ENCODE measurements at regions not wholly inside any gene's neighbourhood (a gene's known extent, or its start where the extent isn't known, plus 50 kb on each side); places are given as distances from the start of the nearest gene placed in this dataset.

DNA sequence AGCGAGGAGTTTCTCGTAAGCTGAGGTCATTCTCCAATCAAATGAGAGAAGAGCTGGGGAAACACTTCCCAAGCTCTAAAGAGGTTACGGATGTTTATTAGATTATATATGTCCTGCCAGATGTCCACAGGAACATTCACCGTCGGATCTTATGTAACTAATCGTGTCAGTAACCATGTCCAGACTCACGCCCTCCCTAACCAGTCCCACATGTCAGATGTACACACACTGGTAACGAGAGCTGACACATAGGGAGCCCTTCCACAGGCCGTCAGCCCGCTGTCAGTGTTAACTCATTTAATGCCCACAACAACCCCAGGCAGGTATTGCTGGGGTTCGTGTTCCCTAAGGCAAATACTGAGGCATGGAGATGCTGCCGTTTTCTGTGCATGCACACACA, 223.7 kb upstream of the RTL1 start:
- DNase-seq (ENCODE audit: low read depth), result no peak
- TF ChIP-seq CTCF (conservative IDR thresholded peaks at IDR 0.05; ENCODE audit: control insufficient read depth, insufficient read depth, low read depth, low read length), result no peak
- no peak overlapping the region for H3K4me3 ChIP-seq (ENCODE audit: control insufficient read depth, low read depth, low read length)

GRCh38 chr14:101128478-101129321, 225.2 kb upstream of the RTL1 start:
- no peak for TF ChIP-seq CTCF (conservative IDR thresholded peaks at IDR 0.05; ENCODE audit: control insufficient read depth, insufficient read depth, low read depth, low read length)
- DNase-seq (ENCODE audit: low read depth), result no peak
- H3K4me3 ChIP-seq (ENCODE audit: control insufficient read depth, low read depth, low read length), result no peak overlapping the region

DNA sequence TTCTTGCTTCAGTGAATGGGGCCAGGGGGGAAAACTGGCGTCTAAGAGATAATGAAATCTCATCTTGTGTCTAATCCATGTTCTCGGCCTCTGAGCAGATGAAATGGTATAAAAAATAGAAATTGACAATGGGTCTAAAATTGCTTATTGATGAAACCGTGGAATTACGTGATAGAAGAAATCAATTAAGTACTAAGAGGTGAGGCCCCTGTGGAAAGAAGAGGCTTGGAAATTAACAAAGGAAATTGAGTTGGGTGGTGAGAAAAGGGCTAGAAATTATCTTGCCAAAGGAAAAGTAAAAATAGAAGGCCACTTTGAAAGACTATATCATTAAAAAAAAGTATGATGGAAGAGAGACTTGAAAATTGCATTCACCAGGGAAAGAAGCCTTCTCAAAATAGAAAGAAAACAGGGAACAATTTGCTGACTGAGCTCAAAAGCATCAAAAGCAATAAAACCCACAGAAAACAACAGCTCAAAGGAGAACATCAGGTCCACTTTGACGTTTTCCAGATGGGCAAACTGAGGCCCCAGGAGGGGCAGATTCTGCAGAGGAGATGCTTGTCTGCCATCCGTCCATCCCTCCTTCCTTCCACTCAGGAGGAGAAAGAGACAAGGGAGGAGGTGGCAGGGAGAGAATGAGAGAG, 226.1 kb upstream of the RTL1 start:
- DNase-seq (ENCODE audit: low read depth), result no peak

GRCh38 chr14:101130861-101131260, 227.3 kb upstream of the RTL1 start:
- DNase-seq (ENCODE audit: low read depth), result no peak
- H3K4me3 ChIP-seq (ENCODE audit: control insufficient read depth, low read depth, low read length), result no peak overlapping the region
- TF ChIP-seq CTCF (conservative IDR thresholded peaks at IDR 0.05; ENCODE audit: control insufficient read depth, insufficient read depth, low read depth, low read length), result no peak

More for the DNA sequence above, 226.1 kb upstream of the RTL1 start:
- H3K4me3 ChIP-seq (ENCODE audit: control insufficient read depth, low read depth, low read length), result no peak overlapping the region
- TF ChIP-seq CTCF (conservative IDR thresholded peaks at IDR 0.05; ENCODE audit: control insufficient read depth, insufficient read depth, low read depth, low read length), result no peak

DNA sequence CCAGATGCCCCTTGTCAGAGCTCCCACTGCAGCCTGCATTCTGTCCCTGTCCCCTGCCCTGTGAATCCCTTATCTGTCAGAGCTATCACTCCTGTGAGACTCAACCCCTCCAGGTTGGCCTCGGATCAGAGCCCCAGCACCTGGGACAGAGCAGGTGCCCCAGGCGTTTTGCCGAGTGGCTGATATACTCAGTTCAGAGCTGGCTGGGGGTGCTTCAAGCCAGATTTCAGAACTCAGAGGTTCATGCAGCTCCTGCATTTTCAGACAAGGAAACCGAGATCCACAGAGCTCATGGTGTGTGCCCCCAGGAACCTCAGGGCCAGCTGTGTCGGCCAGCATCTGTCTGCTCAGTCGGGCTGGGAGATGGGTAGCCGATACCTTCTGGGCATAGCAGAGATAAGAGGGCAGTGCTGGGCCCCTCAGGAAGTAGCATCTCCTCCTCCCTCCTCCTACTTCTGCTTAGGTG, 228.0 kb upstream of the RTL1 start:
- no peak for DNase-seq (ENCODE audit: low read depth)
- no peak for TF ChIP-seq CTCF (conservative IDR thresholded peaks at IDR 0.05; ENCODE audit: control insufficient read depth, insufficient read depth, low read depth, low read length)
- H3K4me3 ChIP-seq (ENCODE audit: control insufficient read depth, low read depth, low read length), result no peak overlapping the region

DNA sequence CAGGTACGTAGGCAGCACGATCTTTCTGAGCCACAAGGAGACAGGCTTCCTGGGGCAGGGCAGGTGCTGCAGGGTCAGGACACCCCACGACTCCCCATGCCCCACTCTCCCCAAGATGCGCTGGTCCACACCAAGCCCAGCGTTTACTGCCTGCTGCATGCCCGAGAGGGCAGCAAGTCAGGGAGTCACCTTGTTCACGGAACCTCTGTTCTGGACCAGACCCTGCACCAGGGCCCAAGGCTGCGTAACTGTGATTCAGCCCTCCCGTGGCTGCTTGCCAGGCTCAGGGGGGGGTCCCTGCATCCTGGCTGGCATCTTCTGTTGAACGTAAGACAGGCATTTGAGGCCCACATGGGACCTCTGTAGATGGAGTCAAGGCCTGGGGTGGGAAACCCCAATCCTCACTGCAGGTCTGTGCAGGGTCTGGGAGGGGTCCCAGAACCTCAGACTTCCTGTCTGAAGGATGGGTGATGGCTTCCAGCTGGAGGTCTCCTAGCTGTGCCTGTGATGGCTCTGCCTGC, 228.6 kb upstream of the RTL1 start:
- DNase-seq (ENCODE audit: low read depth), result no peak
- H3K4me3 ChIP-seq (ENCODE audit: control insufficient read depth, low read depth, low read length), result no peak overlapping the region
- TF ChIP-seq CTCF (conservative IDR thresholded peaks at IDR 0.05; ENCODE audit: control insufficient read depth, insufficient read depth, low read depth, low read length), result no peak
